CD14-positive monocyte (primary cell): ENCODE measurements at regions not wholly inside any gene's neighbourhood (a gene's known extent, or its start where the extent isn't known, plus 50 kb on each side); places are given as distances from the start of the nearest gene placed in this dataset.

ENCODE experiments used
- DNase-seq, 3 donors: peaks; one replicate each; pipeline ENCODE4 v3.0.0-alpha.2; 2011 to 2022
- H2AFZ ChIP-seq: 2 replicates; pipeline ENCODE4 v1.6.0; 2012; ENCODE audit warnings: mild to moderate bottlenecking, low read depth, low read length, inconsistent platforms; ENCODE audit not compliant: insufficient read depth, poor library complexity, severe bottlenecking
- H3K27ac ChIP-seq, 2 donors: 1 replicate in 1 of 2; 2 replicates in 1 of 2; pipeline ENCODE4 v1.5.1; 2012 to 2013; ENCODE audit warnings: low read length in 2 of 2, control low read depth in 1 of 2, inconsistent platforms in 1 of 2, low read depth in 1 of 2, mild to moderate bottlenecking in 1 of 2
- H3K27me3 ChIP-seq, 2 donors: one replicate each; pipeline versions ENCODE4 v1.6.0 to v1.6.1; 2011 to 2013; ENCODE audit warnings: low read length in 2 of 2; ENCODE audit not compliant: control insufficient read depth in 2 of 2, insufficient read depth in 2 of 2
- H3K36me3 ChIP-seq, 2 donors: replicated peaks in 1 of 2; 1 replicate in 1 of 2; 2 replicates in 1 of 2; pipeline versions ENCODE4 v1.5.1 to v1.6.1; 2012 to 2013; ENCODE audit warnings: low read length in 2 of 2, control low read depth in 1 of 2, inconsistent platforms in 1 of 2, mild to moderate bottlenecking in 1 of 2; ENCODE audit not compliant: insufficient read depth in 2 of 2, control insufficient read depth in 1 of 2
- H3K4me1 ChIP-seq, 2 donors: 1 replicate in 1 of 2; 2 replicates in 1 of 2; pipeline versions ENCODE4 v1.5.1 to v1.6.1; 2012 to 2013; ENCODE audit warnings: low read length in 2 of 2, control low read depth in 1 of 2, inconsistent platforms in 1 of 2, mild to moderate bottlenecking in 1 of 2, moderate library complexity in 1 of 2; ENCODE audit not compliant: insufficient read depth in 2 of 2, control insufficient read depth in 1 of 2
- H3K4me2 ChIP-seq: replicated peaks from 2 replicates; pipeline ENCODE3; 2012; ENCODE audit warnings: low read length, moderate library complexity, mild to moderate bottlenecking; ENCODE audit not compliant: poor library complexity, severe bottlenecking; ENCODE audit errors: extremely low read depth
- H3K4me3 ChIP-seq, 3 experiments: fragments of 200-600 bp in 1 of 3; sonication (generic) in 1 of 3; replicated peaks in 1 of 3; 1 replicate in 2 of 3; 2 replicates in 1 of 3; pipeline ENCODE4 v1.5.1; 2011 to 2013; ENCODE audit warnings: low read length in 3 of 3, mild to moderate bottlenecking in 3 of 3, control low read depth in 2 of 3, low read depth in 2 of 3, inconsistent platforms in 1 of 3, moderate library complexity in 1 of 3
- H3K79me2 ChIP-seq: 2 replicates; pipeline ENCODE4 v1.6.0; 2012; ENCODE audit warnings: mild to moderate bottlenecking, control low read depth, inconsistent platforms, low read length, moderate library complexity; ENCODE audit not compliant: insufficient read depth
- H3K9ac ChIP-seq: 2 replicates; pipeline ENCODE4 v1.6.0; 2017; ENCODE audit warnings: low read length, mild to moderate bottlenecking; ENCODE audit not compliant: insufficient read depth, poor library complexity, severe bottlenecking
- H3K9me3 ChIP-seq, 2 donors: replicated peaks in 1 of 2; 1 replicate in 1 of 2; 2 replicates in 1 of 2; pipeline versions ENCODE4 v1.5.1 to v1.6.1; 2012 to 2013; ENCODE audit warnings: low read length in 2 of 2, control low read depth in 1 of 2; ENCODE audit not compliant: control insufficient read depth in 1 of 2, insufficient read depth in 1 of 2
- H4K20me1 ChIP-seq: 2 replicates; pipeline ENCODE4 v1.6.0; 2012; ENCODE audit warnings: mild to moderate bottlenecking, low read length, control low read depth, moderate library complexity; ENCODE audit not compliant: insufficient read depth
- H3K27ac Mint-ChIP-seq, 7 donors: one replicate each; pipeline ENCODE4 v1.8.0; 2020; ENCODE audit warnings: mild to moderate bottlenecking in 7 of 7, mixed read lengths in 7 of 7, moderate library complexity in 6 of 7, inconsistent platforms in 2 of 7
- H3K27me3 Mint-ChIP-seq, 3 donors: one replicate each; pipeline ENCODE4 v1.8.0; 2021 to 2022; ENCODE audit warnings: low read depth in 3 of 3, mild to moderate bottlenecking in 3 of 3, mixed read lengths in 3 of 3, moderate library complexity in 3 of 3, inconsistent platforms in 1 of 3
- H3K36me3 Mint-ChIP-seq, 2 donors: one replicate each; pipeline ENCODE4 v1.8.0; 2020; ENCODE audit warnings: mixed read lengths in 2 of 2, inconsistent platforms in 1 of 2, mild to moderate bottlenecking in 1 of 2
- H3K4me1 Mint-ChIP-seq: one replicate; pipeline ENCODE4 v1.8.0; 2020; ENCODE audit warnings: mild to moderate bottlenecking, mixed read lengths
- H3K4me3 Mint-ChIP-seq, 2 donors: one replicate each; pipeline ENCODE4 v1.8.0; 2020; ENCODE audit warnings: mild to moderate bottlenecking in 2 of 2, mixed read lengths in 2 of 2, moderate library complexity in 1 of 2
- H3K9me3 Mint-ChIP-seq, 7 donors: one replicate each; pipeline ENCODE4 v1.8.0; 2020 to 2022; ENCODE audit warnings: mixed read lengths in 7 of 7, mild to moderate bottlenecking in 6 of 7, moderate library complexity in 6 of 7, inconsistent platforms in 2 of 7
- CTCF ChIP-seq: fragments of 200-600 bp; IDR thresholded peaks from one replicate; pipeline ENCODE4 v1.8.0; 2022; ENCODE audit warnings: antibody characterized with exemption, mild to moderate bottlenecking
- WGBS: methylation state at CpG from one replicate; pipeline ENCODE4 v1.1.5; 2013; ENCODE audit warnings: missing lambda C conversion rate; ENCODE audit not compliant: insufficient coverage; 5-methylcytosine and 5-hydroxymethylcytosine counted together
- intact Hi-C, 2 donors: fragments of 100-400 bp; cut with micrococcal nuclease; formaldehyde crosslinking; loops; one replicate each; pipeline versions ENCODE4 v1.15.0 to v1.15.1; 2023

GRCh38 chr2:19845323-19845920 lies 56.4 kb downstream of the TTC32 start:
- Mint-ChIP-seq H3K4me1 (no peaks in the 10 kb centered on the region), H3K36me3 (no peaks in the 10 kb centered on the region), H3K27me3 (peaks cover 3 to 5% (median 4%) of the 10 kb centered on the region in 3 donors), H3K27ac (no peak overlapping the region), H3K4me3 (no peak overlapping the region), H3K9me3 (peaks cover 0 to 3% (median 2%) of the 10 kb centered on the region in 7 donors)
- no peaks in the 10 kb centered on the region for H3K27me3 ChIP-seq
- no peak overlapping the region for H3K27ac ChIP-seq
- 88% methylated on average over 3 of the region's 5 CpGs for WGBS
- no peaks in the 10 kb centered on the region for H3K36me3 ChIP-seq
- no peaks in the 10 kb centered on the region for H3K79me2 ChIP-seq
- intact Hi-C loops, result no loop called here
- H2AFZ ChIP-seq, result no peak overlapping the region
- TF ChIP-seq CTCF, result no peak
- H3K4me1 ChIP-seq, result no peaks in the 10 kb centered on the region
- no peak overlapping the region for H3K4me2 ChIP-seq
- no peak overlapping the region for H3K4me3 ChIP-seq
- DNase-seq, result no peak
- H3K9me3 ChIP-seq, result no peaks in the 10 kb centered on the region
- no peaks in the 10 kb centered on the region for H4K20me1 ChIP-seq
- no peak overlapping the region for H3K9ac ChIP-seq

GRCh38 chr2:19844750-19845149 lies 57.0 kb downstream of the TTC32 start:
- no peaks in the 10 kb centered on the region for H3K36me3 Mint-ChIP-seq
- H3K9me3 ChIP-seq, result no peaks in the 10 kb centered on the region
- no peak overlapping the region for H3K27ac ChIP-seq
- H3K27me3 Mint-ChIP-seq, result peaks cover 2 to 7% (median 4%) of the 10 kb centered on the region in 3 donors
- no peak overlapping the region for H3K9ac ChIP-seq
- no peak overlapping the region for H3K4me2 ChIP-seq
- no peaks in the 10 kb centered on the region for H3K4me1 Mint-ChIP-seq
- no peak overlapping the region for H3K27ac Mint-ChIP-seq
- H3K4me1 ChIP-seq, result no peaks in the 10 kb centered on the region
- 69% methylated on average over 2 of the region's 5 CpGs for WGBS
- no peak for TF ChIP-seq CTCF
- DNase-seq, result no peak
- no peak overlapping the region for H3K4me3 Mint-ChIP-seq
- H3K4me3 ChIP-seq, result no peak overlapping the region
- intact Hi-C loops, result no loop called here
- H2AFZ ChIP-seq, result no peak overlapping the region
- H3K36me3 ChIP-seq, result no peaks in the 10 kb centered on the region
- peaks cover 0 to 6% (median 2%) of the 10 kb centered on the region in 7 donors for H3K9me3 Mint-ChIP-seq
- H3K79me2 ChIP-seq, result no peaks in the 10 kb centered on the region
- H4K20me1 ChIP-seq, result no peaks in the 10 kb centered on the region
- H3K27me3 ChIP-seq, result no peaks in the 10 kb centered on the region
